ENCODE measurements at regions not wholly inside any gene's neighbourhood (a gene's known extent, or its start where the extent isn't known, plus 50 kb on each side); places are given as distances from the start of the nearest gene placed in this dataset.

DNA sequence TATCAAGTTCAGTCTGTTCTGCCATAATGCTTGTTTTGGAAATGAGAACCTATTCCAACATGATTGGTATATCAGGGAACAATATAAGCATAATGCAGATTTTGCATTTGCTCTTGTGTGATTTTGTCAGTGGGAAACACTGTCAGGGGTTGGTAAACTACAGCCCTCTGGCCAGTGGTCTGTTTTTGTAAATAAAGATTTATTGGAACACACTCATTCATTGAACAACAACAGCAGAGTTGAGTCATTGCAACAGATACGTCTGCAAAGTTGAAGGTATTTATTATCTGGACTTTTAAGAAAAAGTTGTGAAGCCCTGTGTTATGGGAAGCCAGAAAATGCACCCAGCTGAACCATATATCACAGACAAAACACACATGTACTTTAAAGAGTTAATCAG lies 83.1 kb downstream of the MCFD2 start:
- intact Hi-C loops (cut with DNase I), result no loop called here
- H3K4me3 ChIP-seq, result no peak overlapping the region
- no peak for ATAC-seq
- 76 to 79% (median 76%) methylated on average over 1 of the region's 1 CpG for WGBS, 3 donors
- no peaks in the 10 kb centered on the region for H3K4me1 ChIP-seq
- no peaks in the 10 kb centered on the region for H3K36me3 ChIP-seq (ENCODE audit: insufficient read depth in 1 of 2, low read depth in 1 of 2)
- H3K9me3 ChIP-seq, result no peaks in the 10 kb centered on the region
- no peak overlapping the region for H3K27ac ChIP-seq
- TF ChIP-seq, protein P1, sequence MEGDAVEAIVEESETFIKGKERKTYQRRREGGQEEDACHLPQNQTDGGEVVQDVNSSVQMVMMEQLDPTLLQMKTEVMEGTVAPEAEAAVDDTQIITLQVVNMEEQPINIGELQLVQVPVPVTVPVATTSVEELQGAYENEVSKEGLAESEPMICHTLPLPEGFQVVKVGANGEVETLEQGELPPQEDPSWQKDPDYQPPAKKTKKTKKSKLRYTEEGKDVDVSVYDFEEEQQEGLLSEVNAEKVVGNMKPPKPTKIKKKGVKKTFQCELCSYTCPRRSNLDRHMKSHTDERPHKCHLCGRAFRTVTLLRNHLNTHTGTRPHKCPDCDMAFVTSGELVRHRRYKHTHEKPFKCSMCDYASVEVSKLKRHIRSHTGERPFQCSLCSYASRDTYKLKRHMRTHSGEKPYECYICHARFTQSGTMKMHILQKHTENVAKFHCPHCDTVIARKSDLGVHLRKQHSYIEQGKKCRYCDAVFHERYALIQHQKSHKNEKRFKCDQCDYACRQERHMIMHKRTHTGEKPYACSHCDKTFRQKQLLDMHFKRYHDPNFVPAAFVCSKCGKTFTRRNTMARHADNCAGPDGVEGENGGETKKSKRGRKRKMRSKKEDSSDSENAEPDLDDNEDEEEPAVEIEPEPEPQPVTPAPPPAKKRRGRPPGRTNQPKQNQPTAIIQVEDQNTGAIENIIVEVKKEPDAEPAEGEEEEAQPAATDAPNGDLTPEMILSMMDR (IDR thresholded peaks at IDR 0.05), result no peak
- DNase-seq, result no peak
- no peaks in the 10 kb centered on the region for H3K27me3 ChIP-seq (ENCODE audit: insufficient read depth in 3 of 3, low read length in 2 of 3)

- no peaks in the 10 kb centered on the region for H3K36me3 ChIP-seq (ENCODE audit: insufficient read depth in 1 of 2, low read depth in 1 of 2)
- TF ChIP-seq, protein P1 (IDR thresholded peaks at IDR 0.05), result no peak
- no peaks in the 10 kb centered on the region for H3K9me3 ChIP-seq
- H3K4me3 ChIP-seq, result no peak overlapping the region
- 86 to 94% (median 93%) methylated on average over 4 of the region's 4 CpGs for WGBS, 3 donors
- DNase-seq (no peak), ATAC-seq (no peak)
- no peak overlapping the region for H3K27ac ChIP-seq
- no peaks in the 10 kb centered on the region for H3K4me1 ChIP-seq
- H3K27me3 ChIP-seq (ENCODE audit: insufficient read depth in 3 of 3, low read length in 2 of 3), result no peaks in the 10 kb centered on the region
- intact Hi-C loops (cut with DNase I), result no loop called here
Observed at GRCh38 chr2:46831869-46832265, 83.7 kb downstream of the MCFD2 start.

- intact Hi-C loops (cut with DNase I), result no loop called here
- DNase-seq (no peak), ATAC-seq (no peak)
Observed at GRCh38 chr2:46831051-46831868, 84.3 kb downstream of the MCFD2 start.

GRCh38 chr2:46829231-46829995 lies 86.2 kb downstream of the MCFD2 start:
- TF ChIP-seq, protein P1 (IDR thresholded peaks at IDR 0.05), result no peak
- intact Hi-C loops (cut with DNase I), result no loop called here
- Histone ChIP-seq H3K27ac (no peak overlapping the region), H3K4me1 (no peaks in the 10 kb centered on the region), H3K36me3 (ENCODE audit: insufficient read depth in 1 of 2, low read depth in 1 of 2) (no peaks in the 10 kb centered on the region), H3K4me3 (no peak overlapping the region), H3K9me3 (no peaks in the 10 kb centered on the region), H3K27me3 (ENCODE audit: insufficient read depth in 3 of 3, low read length in 2 of 3) (no peaks in the 10 kb centered on the region)
- ATAC-seq (no peak), DNase-seq (no peak)
- 85 to 89% (median 86%) methylated on average over 12 of the region's 12 CpGs for WGBS, 3 donors

More at GRCh38 chr2:46831051-46831868, 84.3 kb downstream of the MCFD2 start:
- Histone ChIP-seq H3K4me1 (no peaks in the 10 kb centered on the region), H3K9me3 (no peaks in the 10 kb centered on the region), H3K4me3 (no peak overlapping the region), H3K36me3 (ENCODE audit: insufficient read depth in 1 of 2, low read depth in 1 of 2) (no peaks in the 10 kb centered on the region), H3K27ac (no peak overlapping the region), H3K27me3 (ENCODE audit: insufficient read depth in 3 of 3, low read length in 2 of 3) (no peaks in the 10 kb centered on the region)
- 85 to 94% (median 86%) methylated on average over 7 of the region's 7 CpGs for WGBS, 3 donors
- TF ChIP-seq, protein P1 (IDR thresholded peaks at IDR 0.05), result no peak
